Fibroblast of lung (primary cell): ENCODE measurements at regions not wholly inside any gene's neighbourhood (a gene's known extent, or its start where the extent isn't known, plus 50 kb on each side); places are given as distances from the start of the nearest gene placed in this dataset.

ENCODE experiments used
- EZH2 ChIP-seq: IDR thresholded peaks from 2 replicates; pipeline ENCODE4 v1.5.1; 2012; ENCODE audit warnings: low read length, control low read depth, mild to moderate bottlenecking; ENCODE audit errors: missing control alignments
- TF ChIP-seq, protein P1 (sequence below), 2 donors: IDR thresholded peaks in 1 of 2; conservative IDR thresholded peaks in 1 of 2; 1 replicate in 1 of 2; 2 replicates in 1 of 2; pipeline ENCODE4 v1.5.1; 2011 to 2012; ENCODE audit warnings: low read length in 2 of 2, control low read depth in 1 of 2, inconsistent platforms in 1 of 2, low read depth in 1 of 2, mild to moderate bottlenecking in 1 of 2

DNA sequence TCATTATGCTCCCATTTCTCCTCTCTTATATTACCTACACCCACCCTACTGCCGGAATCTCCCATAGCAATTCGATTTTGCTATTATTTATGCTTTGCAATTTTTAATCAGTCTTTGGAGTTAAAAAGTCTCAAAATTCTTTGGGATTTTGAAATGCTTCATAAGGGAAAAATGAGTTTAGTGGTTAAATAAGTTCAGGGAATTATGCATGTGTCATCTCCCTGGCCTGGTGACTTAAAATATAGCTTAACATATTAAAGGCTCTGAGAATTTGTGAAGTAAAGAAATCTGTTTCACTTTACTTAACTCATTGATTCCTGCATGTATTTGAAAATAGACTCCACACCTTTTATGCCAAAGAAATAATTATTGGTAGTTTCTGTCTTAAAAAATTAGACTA is 185.1 kb upstream of the DIPK2B start:
- TF ChIP-seq, protein P1, sequence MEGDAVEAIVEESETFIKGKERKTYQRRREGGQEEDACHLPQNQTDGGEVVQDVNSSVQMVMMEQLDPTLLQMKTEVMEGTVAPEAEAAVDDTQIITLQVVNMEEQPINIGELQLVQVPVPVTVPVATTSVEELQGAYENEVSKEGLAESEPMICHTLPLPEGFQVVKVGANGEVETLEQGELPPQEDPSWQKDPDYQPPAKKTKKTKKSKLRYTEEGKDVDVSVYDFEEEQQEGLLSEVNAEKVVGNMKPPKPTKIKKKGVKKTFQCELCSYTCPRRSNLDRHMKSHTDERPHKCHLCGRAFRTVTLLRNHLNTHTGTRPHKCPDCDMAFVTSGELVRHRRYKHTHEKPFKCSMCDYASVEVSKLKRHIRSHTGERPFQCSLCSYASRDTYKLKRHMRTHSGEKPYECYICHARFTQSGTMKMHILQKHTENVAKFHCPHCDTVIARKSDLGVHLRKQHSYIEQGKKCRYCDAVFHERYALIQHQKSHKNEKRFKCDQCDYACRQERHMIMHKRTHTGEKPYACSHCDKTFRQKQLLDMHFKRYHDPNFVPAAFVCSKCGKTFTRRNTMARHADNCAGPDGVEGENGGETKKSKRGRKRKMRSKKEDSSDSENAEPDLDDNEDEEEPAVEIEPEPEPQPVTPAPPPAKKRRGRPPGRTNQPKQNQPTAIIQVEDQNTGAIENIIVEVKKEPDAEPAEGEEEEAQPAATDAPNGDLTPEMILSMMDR (conservative IDR thresholded peaks at IDR 0.05 in 1 of 2, IDR thresholded peaks at IDR 0.05 in 1 of 2; ENCODE audit: low read depth in 1 of 2, low read length in 2 of 2): no peak
- no peak for TF ChIP-seq EZH2
